GM23338 (cell line): ENCODE measurements at regions not wholly inside any gene's neighbourhood (a gene's known extent, or its start where the extent isn't known, plus 50 kb on each side); places are given as distances from the start of the nearest gene placed in this dataset.

Source experiments
- ATAC-seq: fragments of 200-7000 bp; cut with Tn5 transposase; 3 replicates; pipeline ENCODE4 v1.9.1; 2020
- DNase-seq: peaks from one replicate; pipeline ENCODE4 v3.0.0-alpha.2; 2015; ENCODE audit warnings: low spot score
- H2AFZ ChIP-seq: fragments of 200-600 bp; sonication (generic); 2 replicates; pipeline ENCODE4 v1.8.0; 2016; ENCODE audit warnings: antibody characterized with exemption, mild to moderate bottlenecking, moderate library complexity
- H3F3A ChIP-seq: fragments of 200-600 bp; sonication (generic); replicated peaks from 2 replicates; pipeline ENCODE4 v1.8.0; 2017; ENCODE audit warnings: antibody characterized with exemption, mixed run types, low read depth
- H3K27ac ChIP-seq: fragments of 200-600 bp; sonication (generic); 2 replicates; pipeline ENCODE4 v1.6.1; 2016; ENCODE audit warnings: low read depth
- H3K27me3 ChIP-seq: fragments of 200-600 bp; sonication (generic); 2 replicates; pipeline ENCODE4 v1.8.0; 2016; ENCODE audit warnings: mild to moderate bottlenecking, mixed run types, moderate library complexity; ENCODE audit not compliant: insufficient read depth
- H3K36me3 ChIP-seq: fragments of 200-600 bp; sonication (generic); 2 replicates; pipeline ENCODE4 v1.8.0; 2016; ENCODE audit warnings: mild to moderate bottlenecking; ENCODE audit not compliant: insufficient read depth
- H3K4me1 ChIP-seq: fragments of 200-600 bp; sonication (generic); 2 replicates; pipeline ENCODE4 v1.8.0; 2016; ENCODE audit warnings: mild to moderate bottlenecking, moderate library complexity; ENCODE audit not compliant: insufficient read depth
- H3K4me2 ChIP-seq: fragments of 200-600 bp; sonication (generic); 2 replicates; pipeline ENCODE4 v1.7.1; 2017; ENCODE audit warnings: mixed run types
- H3K4me3 ChIP-seq: fragments of 200-600 bp; sonication (generic); 2 replicates; pipeline ENCODE4 v1.6.1; 2016; ENCODE audit warnings: mixed run types
- H3K79me2 ChIP-seq: fragments of 200-600 bp; sonication (generic); replicated peaks from 2 replicates; pipeline ENCODE4 v1.8.0; 2017; ENCODE audit warnings: mild to moderate bottlenecking; ENCODE audit not compliant: insufficient read depth
- H3K9me2 ChIP-seq: fragments of 200-600 bp; sonication (generic); 2 replicates; pipeline ENCODE4 v1.8.0; 2017; ENCODE audit not compliant: insufficient read depth
- H4K20me1 ChIP-seq: fragments of 200-600 bp; sonication (generic); replicated peaks from 2 replicates; pipeline ENCODE4 v1.8.0; 2017; ENCODE audit warnings: mild to moderate bottlenecking; ENCODE audit not compliant: insufficient read depth
- H3K27ac Mint-ChIP-seq: 2 replicates; pipeline ENCODE4 v1.8.0; 2020; ENCODE audit warnings: inconsistent platforms, mild to moderate bottlenecking, moderate library complexity, mixed read lengths
- H3K27me3 Mint-ChIP-seq: 3 replicates; pipeline ENCODE4 v1.8.0; 2022; ENCODE audit warnings: low read depth, mild to moderate bottlenecking, moderate library complexity, mixed read lengths, inconsistent platforms; ENCODE audit not compliant: insufficient read depth, poor library complexity
- H3K36me3 Mint-ChIP-seq: 3 replicates; pipeline ENCODE4 v1.8.0; 2021; ENCODE audit warnings: low read depth, mild to moderate bottlenecking, inconsistent platforms, moderate library complexity, mixed read lengths
- H3K4me1 Mint-ChIP-seq: 3 replicates; pipeline ENCODE4 v1.8.0; 2020; ENCODE audit warnings: mild to moderate bottlenecking, inconsistent platforms, mixed read lengths
- H3K4me3 Mint-ChIP-seq: 3 replicates; pipeline ENCODE4 v1.8.0; 2021; ENCODE audit warnings: moderate library complexity, mild to moderate bottlenecking, inconsistent platforms, mixed read lengths
- H3K9me3 Mint-ChIP-seq: 3 replicates; pipeline ENCODE4 v1.8.0; 2020; ENCODE audit warnings: moderate library complexity, mild to moderate bottlenecking, inconsistent platforms, mixed read lengths
- EZH2 ChIP-seq: fragments of 200-600 bp; sonication (generic); IDR thresholded peaks from one replicate; pipeline ENCODE4 v1.8.0; 2017; ENCODE audit warnings: antibody characterized with exemption, mild to moderate bottlenecking, low read depth; ENCODE audit not compliant: unreplicated experiment
- JUNB ChIP-seq: IDR thresholded peaks from one replicate; pipeline ENCODE4 v1.6.1; 2016; ENCODE audit warnings: antibody characterized with exemption; ENCODE audit not compliant: unreplicated experiment
- POLR2AphosphoS5 ChIP-seq: IDR thresholded peaks from 2 replicates; pipeline ENCODE4 v1.6.1; 2016; ENCODE audit warnings: antibody characterized with exemption, low read depth
- STAT1 ChIP-seq: IDR thresholded peaks from one replicate; pipeline ENCODE4 v1.6.1; 2016; ENCODE audit warnings: antibody characterized with exemption; ENCODE audit not compliant: unreplicated experiment
- ZNF331 ChIP-seq: fragments of 250-450 bp; sonication (Bioruptor Pico); IDR thresholded peaks from 2 replicates; pipeline ENCODE4 v1.5.0; 2020; ENCODE audit warnings: low read depth, mild to moderate bottlenecking, moderate library complexity
- TF ChIP-seq, protein P1 (sequence below), 2 experiments: fragments of 200-600 bp in 1 of 2; sonication (generic) in 1 of 2; conservative IDR thresholded peaks; 2 replicates each; pipeline versions ENCODE4 v1.5.1 to v1.6.1; 2016 to 2017; ENCODE audit warnings: antibody characterized with exemption in 2 of 2, low read depth in 2 of 2, mild to moderate bottlenecking in 2 of 2, moderate library complexity in 1 of 2
- TF ChIP-seq, protein P2 (sequence below): IDR thresholded peaks from one replicate; pipeline ENCODE4 v1.6.1; 2018; ENCODE audit warnings: antibody characterized with exemption; ENCODE audit not compliant: unreplicated experiment
- TF ChIP-seq, protein P3 (sequence below): IDR thresholded peaks from 2 replicates; pipeline ENCODE4 v1.6.1; 2016; ENCODE audit warnings: antibody characterized with exemption

DNA sequence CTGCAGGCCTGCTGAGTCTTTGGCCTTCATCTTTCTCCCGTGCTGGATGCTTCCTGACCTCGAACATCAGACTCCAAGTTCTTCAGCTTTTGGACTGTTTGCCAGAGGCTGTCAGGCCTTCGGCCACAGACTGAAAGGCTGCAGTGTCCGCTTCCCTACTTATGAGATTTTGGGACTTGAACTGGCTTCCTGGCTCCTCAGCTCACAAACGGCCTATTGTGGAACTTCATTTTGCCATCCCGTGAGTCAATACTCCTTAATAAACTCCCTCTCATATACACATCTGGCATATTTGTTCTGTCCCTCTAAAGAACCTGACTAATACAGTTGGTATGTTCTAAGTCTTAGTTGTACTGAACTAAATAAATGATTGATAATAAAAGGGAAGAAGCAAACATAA, 702.8 kb upstream of the LINC00305 start:
- no peaks in the 10 kb centered on the region for H3K36me3 Mint-ChIP-seq
- H3K4me3 Mint-ChIP-seq, result no peak overlapping the region
- no peaks in the 10 kb centered on the region for H3K4me1 Mint-ChIP-seq
- H2AFZ ChIP-seq, result no peak overlapping the region
- no peaks in the 10 kb centered on the region for H3K27me3 ChIP-seq
- TF ChIP-seq, protein P1, sequence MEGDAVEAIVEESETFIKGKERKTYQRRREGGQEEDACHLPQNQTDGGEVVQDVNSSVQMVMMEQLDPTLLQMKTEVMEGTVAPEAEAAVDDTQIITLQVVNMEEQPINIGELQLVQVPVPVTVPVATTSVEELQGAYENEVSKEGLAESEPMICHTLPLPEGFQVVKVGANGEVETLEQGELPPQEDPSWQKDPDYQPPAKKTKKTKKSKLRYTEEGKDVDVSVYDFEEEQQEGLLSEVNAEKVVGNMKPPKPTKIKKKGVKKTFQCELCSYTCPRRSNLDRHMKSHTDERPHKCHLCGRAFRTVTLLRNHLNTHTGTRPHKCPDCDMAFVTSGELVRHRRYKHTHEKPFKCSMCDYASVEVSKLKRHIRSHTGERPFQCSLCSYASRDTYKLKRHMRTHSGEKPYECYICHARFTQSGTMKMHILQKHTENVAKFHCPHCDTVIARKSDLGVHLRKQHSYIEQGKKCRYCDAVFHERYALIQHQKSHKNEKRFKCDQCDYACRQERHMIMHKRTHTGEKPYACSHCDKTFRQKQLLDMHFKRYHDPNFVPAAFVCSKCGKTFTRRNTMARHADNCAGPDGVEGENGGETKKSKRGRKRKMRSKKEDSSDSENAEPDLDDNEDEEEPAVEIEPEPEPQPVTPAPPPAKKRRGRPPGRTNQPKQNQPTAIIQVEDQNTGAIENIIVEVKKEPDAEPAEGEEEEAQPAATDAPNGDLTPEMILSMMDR (conservative IDR thresholded peaks at IDR 0.05; ENCODE audit: low read depth in 2 of 2), result no peak
- TF ChIP-seq POLR2AphosphoS5 (no peak), STAT1 (no peak), JUNB (no peak)
- no peaks in the 10 kb centered on the region for H3K79me2 ChIP-seq
- no peaks in the 10 kb centered on the region for H3K9me3 Mint-ChIP-seq
- DNase-seq, result no peak
- no peak for ATAC-seq
- no peaks in the 10 kb centered on the region for H3K27me3 Mint-ChIP-seq
- no peaks in the 10 kb centered on the region for H3K9me2 ChIP-seq
- H3K36me3 ChIP-seq, result no peaks in the 10 kb centered on the region
- no peaks in the 10 kb centered on the region for H3K4me1 ChIP-seq
- no peaks in the 10 kb centered on the region for H4K20me1 ChIP-seq
- no peak overlapping the region for H3K4me2 ChIP-seq
- no peak overlapping the region for H3K4me3 ChIP-seq
- no peaks in the 10 kb centered on the region for H3F3A ChIP-seq
- H3K27ac Mint-ChIP-seq, result no peak overlapping the region
- no peak overlapping the region for H3K27ac ChIP-seq

DNA sequence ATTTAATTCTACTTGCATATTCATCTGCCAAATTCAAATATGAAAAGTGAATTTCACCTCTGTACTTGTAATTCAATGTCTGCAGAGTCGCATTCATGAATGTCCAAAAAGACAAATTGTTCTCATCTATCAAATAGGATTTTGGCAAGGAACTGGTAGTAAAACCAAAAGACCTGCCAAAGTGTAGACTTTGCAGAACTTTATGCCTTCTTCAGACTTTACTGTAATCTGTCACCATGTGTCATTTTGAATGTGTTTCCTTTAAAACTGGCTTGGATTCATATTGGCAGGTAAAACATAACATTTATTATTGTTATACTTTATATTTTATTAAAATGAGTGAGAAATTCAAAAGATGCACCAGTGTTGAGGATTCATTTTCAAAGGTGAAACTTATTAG, 701.9 kb upstream of the LINC00305 start:
- Histone ChIP-seq H3K4me2 (no peak overlapping the region), H3K27me3 (no peaks in the 10 kb centered on the region), H3K27ac (no peak overlapping the region), H3K4me3 (no peak overlapping the region), H4K20me1 (no peaks in the 10 kb centered on the region), H3K4me1 (no peaks in the 10 kb centered on the region), H3K9me2 (no peaks in the 10 kb centered on the region), H2AFZ (no peak overlapping the region), H3F3A (no peaks in the 10 kb centered on the region), H3K79me2 (no peaks in the 10 kb centered on the region), H3K36me3 (no peaks in the 10 kb centered on the region)
- no peak overlapping the region for H3K27ac Mint-ChIP-seq
- H3K4me1 Mint-ChIP-seq, result no peaks in the 10 kb centered on the region
- H3K9me3 Mint-ChIP-seq, result no peaks in the 10 kb centered on the region
- ATAC-seq (no peak), DNase-seq (no peak)
- TF ChIP-seq, protein P1 (conservative IDR thresholded peaks at IDR 0.05; ENCODE audit: low read depth in 2 of 2), result no peak
- no peak for TF ChIP-seq EZH2
- TF ChIP-seq, protein P2, sequence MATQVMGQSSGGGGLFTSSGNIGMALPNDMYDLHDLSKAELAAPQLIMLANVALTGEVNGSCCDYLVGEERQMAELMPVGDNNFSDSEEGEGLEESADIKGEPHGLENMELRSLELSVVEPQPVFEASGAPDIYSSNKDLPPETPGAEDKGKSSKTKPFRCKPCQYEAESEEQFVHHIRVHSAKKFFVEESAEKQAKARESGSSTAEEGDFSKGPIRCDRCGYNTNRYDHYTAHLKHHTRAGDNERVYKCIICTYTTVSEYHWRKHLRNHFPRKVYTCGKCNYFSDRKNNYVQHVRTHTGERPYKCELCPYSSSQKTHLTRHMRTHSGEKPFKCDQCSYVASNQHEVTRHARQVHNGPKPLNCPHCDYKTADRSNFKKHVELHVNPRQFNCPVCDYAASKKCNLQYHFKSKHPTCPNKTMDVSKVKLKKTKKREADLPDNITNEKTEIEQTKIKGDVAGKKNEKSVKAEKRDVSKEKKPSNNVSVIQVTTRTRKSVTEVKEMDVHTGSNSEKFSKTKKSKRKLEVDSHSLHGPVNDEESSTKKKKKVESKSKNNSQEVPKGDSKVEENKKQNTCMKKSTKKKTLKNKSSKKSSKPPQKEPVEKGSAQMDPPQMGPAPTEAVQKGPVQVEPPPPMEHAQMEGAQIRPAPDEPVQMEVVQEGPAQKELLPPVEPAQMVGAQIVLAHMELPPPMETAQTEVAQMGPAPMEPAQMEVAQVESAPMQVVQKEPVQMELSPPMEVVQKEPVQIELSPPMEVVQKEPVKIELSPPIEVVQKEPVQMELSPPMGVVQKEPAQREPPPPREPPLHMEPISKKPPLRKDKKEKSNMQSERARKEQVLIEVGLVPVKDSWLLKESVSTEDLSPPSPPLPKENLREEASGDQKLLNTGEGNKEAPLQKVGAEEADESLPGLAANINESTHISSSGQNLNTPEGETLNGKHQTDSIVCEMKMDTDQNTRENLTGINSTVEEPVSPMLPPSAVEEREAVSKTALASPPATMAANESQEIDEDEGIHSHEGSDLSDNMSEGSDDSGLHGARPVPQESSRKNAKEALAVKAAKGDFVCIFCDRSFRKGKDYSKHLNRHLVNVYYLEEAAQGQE, result no peak
- TF ChIP-seq STAT1, result no peak
- no peak for TF ChIP-seq POLR2AphosphoS5
- TF ChIP-seq, protein P3, sequence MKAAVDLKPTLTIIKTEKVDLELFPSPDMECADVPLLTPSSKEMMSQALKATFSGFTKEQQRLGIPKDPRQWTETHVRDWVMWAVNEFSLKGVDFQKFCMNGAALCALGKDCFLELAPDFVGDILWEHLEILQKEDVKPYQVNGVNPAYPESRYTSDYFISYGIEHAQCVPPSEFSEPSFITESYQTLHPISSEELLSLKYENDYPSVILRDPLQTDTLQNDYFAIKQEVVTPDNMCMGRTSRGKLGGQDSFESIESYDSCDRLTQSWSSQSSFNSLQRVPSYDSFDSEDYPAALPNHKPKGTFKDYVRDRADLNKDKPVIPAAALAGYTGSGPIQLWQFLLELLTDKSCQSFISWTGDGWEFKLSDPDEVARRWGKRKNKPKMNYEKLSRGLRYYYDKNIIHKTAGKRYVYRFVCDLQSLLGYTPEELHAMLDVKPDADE, result no peak
- TF ChIP-seq ZNF331 (CRISPR knock-in tag), result no peak
- no peak overlapping the region for H3K4me3 Mint-ChIP-seq
- no peaks in the 10 kb centered on the region for H3K27me3 Mint-ChIP-seq
- no peaks in the 10 kb centered on the region for H3K36me3 Mint-ChIP-seq
